ENCODE measurements at regions not wholly inside any gene's neighbourhood (a gene's known extent, or its start where the extent isn't known, plus 50 kb on each side); places are given as distances from the start of the nearest gene placed in this dataset.
A peak's percentile ranks its signal among the peaks of the same experiment; 100 is the strongest.

DNA sequence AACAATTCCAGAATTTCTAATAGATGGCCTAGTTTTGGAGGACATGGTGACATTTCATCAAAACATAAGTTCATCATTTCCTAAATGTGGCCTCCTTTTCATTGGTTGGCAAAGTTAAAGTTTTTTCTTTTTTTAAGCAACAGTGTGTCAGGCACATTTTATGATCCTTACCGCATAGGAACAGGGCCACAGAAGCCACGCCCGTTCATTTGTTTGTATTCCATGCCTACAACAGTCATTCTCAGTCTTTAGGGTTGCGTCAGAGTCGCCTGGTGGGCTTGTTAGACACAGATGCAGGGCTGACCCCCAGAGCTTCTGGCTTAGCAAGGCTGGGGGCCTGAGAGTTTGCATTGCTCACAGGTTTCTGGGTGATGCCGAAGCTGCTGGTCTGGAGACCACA is 130.2 kb downstream of the HSD17B3 start:
- H3K4me3 ChIP-seq (ENCODE audit: low read depth, low read length) = no peak overlapping the region
- intact Hi-C loops (cut with micrococcal nuclease; ENCODE audit: unreplicated experiment) = no loop called here
- ChIA-PET POLR2A (no interaction called here), CTCF (no interaction called here)
- no peaks in the 10 kb centered on the region for H3K27me3 ChIP-seq (replicated peaks; ENCODE audit: control insufficient read depth, insufficient read depth, low read length)
- no peaks in the 10 kb centered on the region for H3K9me3 Mint-ChIP-seq (ENCODE audit: unreplicated experiment)
- H3K4me1 Mint-ChIP-seq (ENCODE audit: low read depth, unreplicated experiment) = peaks cover 28% of the 10 kb centered on the region
- H3K27ac Mint-ChIP-seq (ENCODE audit: unreplicated experiment) = peak overlapping the region; percentile 42
- no peak overlapping the region for H3K4me3 Mint-ChIP-seq (ENCODE audit: unreplicated experiment)
- no peaks in the 10 kb centered on the region for H3K36me3 ChIP-seq (ENCODE audit: control insufficient read depth, insufficient read depth, low read length)
- no peaks in the 10 kb centered on the region for H3K27me3 Mint-ChIP-seq (ENCODE audit: insufficient read depth, unreplicated experiment)
- DNase-seq = no peak
- H3K9me3 ChIP-seq = no peaks in the 10 kb centered on the region
- BruUV-seq (replicated peaks) = no TSS peak
- H3K4me1 ChIP-seq = peaks cover 68% of the 10 kb centered on the region
- H3K36me3 Mint-ChIP-seq (ENCODE audit: insufficient read depth, unreplicated experiment) = no peaks in the 10 kb centered on the region
- TF ChIP-seq, protein P1, sequence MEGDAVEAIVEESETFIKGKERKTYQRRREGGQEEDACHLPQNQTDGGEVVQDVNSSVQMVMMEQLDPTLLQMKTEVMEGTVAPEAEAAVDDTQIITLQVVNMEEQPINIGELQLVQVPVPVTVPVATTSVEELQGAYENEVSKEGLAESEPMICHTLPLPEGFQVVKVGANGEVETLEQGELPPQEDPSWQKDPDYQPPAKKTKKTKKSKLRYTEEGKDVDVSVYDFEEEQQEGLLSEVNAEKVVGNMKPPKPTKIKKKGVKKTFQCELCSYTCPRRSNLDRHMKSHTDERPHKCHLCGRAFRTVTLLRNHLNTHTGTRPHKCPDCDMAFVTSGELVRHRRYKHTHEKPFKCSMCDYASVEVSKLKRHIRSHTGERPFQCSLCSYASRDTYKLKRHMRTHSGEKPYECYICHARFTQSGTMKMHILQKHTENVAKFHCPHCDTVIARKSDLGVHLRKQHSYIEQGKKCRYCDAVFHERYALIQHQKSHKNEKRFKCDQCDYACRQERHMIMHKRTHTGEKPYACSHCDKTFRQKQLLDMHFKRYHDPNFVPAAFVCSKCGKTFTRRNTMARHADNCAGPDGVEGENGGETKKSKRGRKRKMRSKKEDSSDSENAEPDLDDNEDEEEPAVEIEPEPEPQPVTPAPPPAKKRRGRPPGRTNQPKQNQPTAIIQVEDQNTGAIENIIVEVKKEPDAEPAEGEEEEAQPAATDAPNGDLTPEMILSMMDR (IDR thresholded peaks at IDR 0.05; ENCODE audit: insufficient read depth in 1 of 2, low read depth in 1 of 2, low read length in 1 of 2, severe bottlenecking in 1 of 2, unreplicated experiment in 1 of 2) = no peak

GRCh38 chr9:96169901-96170300 is 132.1 kb downstream of the HSD17B3 start:
- CTCF ChIA-PET = no interaction called here
- no peaks in the 10 kb centered on the region for H3K27me3 Mint-ChIP-seq (ENCODE audit: insufficient read depth, unreplicated experiment)
- peaks cover 22% of the 10 kb centered on the region for H3K4me1 Mint-ChIP-seq (ENCODE audit: low read depth, unreplicated experiment)
- no peaks in the 10 kb centered on the region for H3K27me3 ChIP-seq (replicated peaks; ENCODE audit: control insufficient read depth, insufficient read depth, low read length)
- H3K4me3 Mint-ChIP-seq (ENCODE audit: unreplicated experiment) = no peak overlapping the region
- H3K36me3 ChIP-seq (ENCODE audit: control insufficient read depth, insufficient read depth, low read length) = no peaks in the 10 kb centered on the region
- H3K4me1 ChIP-seq = peaks cover 51% of the 10 kb centered on the region
- H3K9me3 Mint-ChIP-seq (ENCODE audit: unreplicated experiment) = no peaks in the 10 kb centered on the region
- BruUV-seq (replicated peaks) = no TSS peak
- intact Hi-C loops (cut with micrococcal nuclease; ENCODE audit: unreplicated experiment) = no loop called here
- POLR2A ChIA-PET = no interaction called here
- H3K4me3 ChIP-seq (ENCODE audit: low read depth, low read length) = no peak overlapping the region
- H3K27ac Mint-ChIP-seq (ENCODE audit: unreplicated experiment) = peak overlapping the region; percentile 53
- H3K9me3 ChIP-seq = no peaks in the 10 kb centered on the region
- TF ChIP-seq, protein P1 (IDR thresholded peaks at IDR 0.05; ENCODE audit: insufficient read depth in 1 of 2, low read depth in 1 of 2, low read length in 1 of 2, severe bottlenecking in 1 of 2, unreplicated experiment in 1 of 2) = no peak
- H3K36me3 Mint-ChIP-seq (ENCODE audit: insufficient read depth, unreplicated experiment) = no peaks in the 10 kb centered on the region
- no peak for DNase-seq

DNA sequence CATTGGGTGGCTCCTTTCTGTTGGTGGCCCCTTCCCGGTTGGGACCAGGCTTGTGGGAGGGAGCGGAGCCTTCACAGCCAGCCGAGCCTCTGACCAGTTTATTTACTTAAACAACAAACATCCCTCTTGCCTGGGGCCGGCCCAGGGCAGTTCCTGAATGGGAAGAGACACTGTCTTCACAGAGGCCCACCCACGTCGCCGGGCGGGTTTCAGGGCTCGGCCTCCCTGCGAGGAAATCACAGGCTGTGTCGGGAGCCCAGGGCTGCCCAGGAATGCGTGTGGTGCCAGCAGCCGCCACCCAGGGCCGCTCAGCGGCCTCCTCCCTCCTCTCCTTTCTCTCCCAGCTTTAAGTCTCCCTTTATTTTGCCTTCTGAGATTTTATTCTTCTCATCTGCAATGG is 132.5 kb downstream of the HSD17B3 start:
- intact Hi-C loops (cut with micrococcal nuclease; ENCODE audit: unreplicated experiment) = no loop called here
- H3K4me1 ChIP-seq = peaks cover 47% of the 10 kb centered on the region
- TF ChIP-seq, protein P1 (IDR thresholded peaks at IDR 0.05; ENCODE audit: insufficient read depth in 1 of 2, low read depth in 1 of 2, low read length in 1 of 2, severe bottlenecking in 1 of 2, unreplicated experiment in 1 of 2) = no peak
- H3K27me3 Mint-ChIP-seq (ENCODE audit: insufficient read depth, unreplicated experiment) = no peaks in the 10 kb centered on the region
- H3K27ac Mint-ChIP-seq (ENCODE audit: unreplicated experiment) = peak overlapping the region; percentile 53
- no peaks in the 10 kb centered on the region for H3K9me3 ChIP-seq
- DNase-seq = peak; percentile 55 to 80
- CTCF ChIA-PET = no interaction called here
- H3K4me3 ChIP-seq (ENCODE audit: low read depth, low read length) = no peak overlapping the region
- H3K4me1 Mint-ChIP-seq (ENCODE audit: low read depth, unreplicated experiment) = peaks cover 21% of the 10 kb centered on the region
- no peak overlapping the region for H3K4me3 Mint-ChIP-seq (ENCODE audit: unreplicated experiment)
- POLR2A ChIA-PET = no interaction called here
- BruUV-seq (replicated peaks) = no TSS peak
- H3K9me3 Mint-ChIP-seq (ENCODE audit: unreplicated experiment) = no peaks in the 10 kb centered on the region
- H3K36me3 Mint-ChIP-seq (ENCODE audit: insufficient read depth, unreplicated experiment) = no peaks in the 10 kb centered on the region
- no peaks in the 10 kb centered on the region for H3K27me3 ChIP-seq (replicated peaks; ENCODE audit: control insufficient read depth, insufficient read depth, low read length)
- no peaks in the 10 kb centered on the region for H3K36me3 ChIP-seq (ENCODE audit: control insufficient read depth, insufficient read depth, low read length)

Data from Caco-2 (cell line).